Liver (tissue), 8 donors: ENCODE measurements at regions not wholly inside any gene's neighbourhood (a gene's known extent, or its start where the extent isn't known, plus 50 kb on each side); places are given as distances from the start of the nearest gene placed in this dataset.

Source experiments
- DNase-seq: peaks from one replicate; pipeline ENCODE4 v3.0.0-alpha.2; 2017; ENCODE audit warnings: low spot score
- H3K27ac ChIP-seq, 2 donors: one replicate each; pipeline ENCODE4 v1.7.0; 2013; ENCODE audit warnings: inconsistent platforms in 2 of 2, low read length in 2 of 2, control low read depth in 1 of 2, low read depth in 1 of 2, mild to moderate bottlenecking in 1 of 2
- H3K27me3 ChIP-seq, 4 donors: one replicate each; pipeline versions ENCODE4 v1.6.1 to v1.7.0; 2013; ENCODE audit warnings: low read length in 3 of 4, inconsistent platforms in 1 of 4, mild to moderate bottlenecking in 1 of 4, moderate library complexity in 1 of 4; ENCODE audit not compliant: control insufficient read depth in 4 of 4, insufficient read depth in 4 of 4
- H3K36me3 ChIP-seq, 4 donors: one replicate each; pipeline versions ENCODE4 v1.6.1 to v1.7.0; 2013; ENCODE audit warnings: low read length in 3 of 4, mild to moderate bottlenecking in 3 of 4, low read depth in 1 of 4, moderate library complexity in 1 of 4; ENCODE audit not compliant: control insufficient read depth in 4 of 4, insufficient read depth in 3 of 4
- H3K4me1 ChIP-seq, 4 donors: one replicate each; pipeline versions ENCODE4 v1.6.1 to v1.7.0; 2013; ENCODE audit warnings: low read length in 3 of 4, mild to moderate bottlenecking in 3 of 4, moderate library complexity in 1 of 4; ENCODE audit not compliant: control insufficient read depth in 4 of 4, insufficient read depth in 4 of 4
- H3K4me3 ChIP-seq, 3 donors: one replicate each; pipeline versions ENCODE4 v1.6.1 to v1.7.0; 2013; ENCODE audit warnings: low read length in 3 of 3, control low read depth in 1 of 3, low read depth in 1 of 3, mild to moderate bottlenecking in 1 of 3
- H3K9ac ChIP-seq, 2 donors: one replicate each; pipeline ENCODE4 v1.7.0; 2013; ENCODE audit warnings: low read length in 2 of 2, mild to moderate bottlenecking in 2 of 2, moderate library complexity in 2 of 2, control low read depth in 1 of 2, low read depth in 1 of 2
- H3K9me3 ChIP-seq, 4 donors: one replicate each; pipeline versions ENCODE4 v1.6.1 to v1.7.0; 2013; ENCODE audit warnings: low read length in 3 of 4; ENCODE audit not compliant: control insufficient read depth in 4 of 4
- ATF3 ChIP-seq: IDR thresholded peaks from 2 replicates; pipeline ENCODE4 v1.6.1; 2016; ENCODE audit warnings: antibody characterized with exemption
- CTCF ChIP-seq: fragments of 150-350 bp; IDR thresholded peaks from 2 replicates; pipeline ENCODE4 v1.5.1; 2017; ENCODE audit warnings: improper control_type of control experiment, low read depth, low read length; ENCODE audit not compliant: missing input control
- EGR1 ChIP-seq, 2 donors: IDR thresholded peaks; 2 replicates each; pipeline ENCODE4 v1.6.1; 2016 to 2018; ENCODE audit warnings: antibody characterized with exemption in 2 of 2, low read depth in 2 of 2
- FOXA1 ChIP-seq: IDR thresholded peaks from 2 replicates; pipeline ENCODE4 v1.6.1; 2016; ENCODE audit warnings: antibody characterized with exemption
- FOXA2 ChIP-seq: IDR thresholded peaks from 2 replicates; pipeline ENCODE4 v1.6.1; 2016; ENCODE audit warnings: antibody characterized with exemption
- GABPA ChIP-seq, 2 donors: IDR thresholded peaks in 1 of 2; conservative IDR thresholded peaks in 1 of 2; 2 replicates each; pipeline ENCODE4 v1.6.1; 2016; ENCODE audit warnings: antibody characterized with exemption in 2 of 2, mild to moderate bottlenecking in 1 of 2, moderate library complexity in 1 of 2
- HNF4G ChIP-seq: IDR thresholded peaks from 2 replicates; pipeline ENCODE4 v1.6.1; 2016; ENCODE audit warnings: antibody characterized with exemption
- JUND ChIP-seq, 2 donors: IDR thresholded peaks; 2 replicates each; pipeline ENCODE4 v1.6.1; 2016; ENCODE audit warnings: antibody characterized with exemption in 2 of 2
- MAX ChIP-seq: IDR thresholded peaks from 2 replicates; pipeline ENCODE4 v1.6.1; 2016; ENCODE audit warnings: antibody characterized with exemption
- NR2F2 ChIP-seq: IDR thresholded peaks from 2 replicates; pipeline ENCODE4 v1.6.1; 2016; ENCODE audit warnings: antibody characterized with exemption
- RAD21 ChIP-seq, 2 donors: IDR thresholded peaks; 2 replicates each; pipeline ENCODE4 v1.6.1; 2016; ENCODE audit warnings: antibody characterized with exemption in 2 of 2, mild to moderate bottlenecking in 2 of 2
- REST ChIP-seq: IDR thresholded peaks from 2 replicates; pipeline ENCODE4 v1.6.1; 2016; ENCODE audit warnings: antibody characterized with exemption, mild to moderate bottlenecking
- SP1 ChIP-seq: IDR thresholded peaks from 2 replicates; pipeline ENCODE4 v1.6.1; 2018; ENCODE audit warnings: antibody characterized with exemption, mild to moderate bottlenecking
- TAF1 ChIP-seq: conservative IDR thresholded peaks from 2 replicates; pipeline ENCODE4 v1.6.1; 2016; ENCODE audit warnings: antibody characterized with exemption, mild to moderate bottlenecking
- ZBTB33 ChIP-seq: IDR thresholded peaks from 2 replicates; pipeline ENCODE4 v1.6.1; 2016; ENCODE audit warnings: antibody characterized with exemption
- WGBS: extraction: QIAGEN DNeasy Blood & Tissue Kit; methylation state at CpG from one replicate; pipeline ENCODE4 v1.1.7; 2013; 5-methylcytosine and 5-hydroxymethylcytosine counted together
- donor health status: healthy.
- donor health status: healthy.
- donor health status: healthy.
- donor health status: healthy.
- donor health status: healthy.

GRCh38 chr5:133757396-133757945, 145.1 kb upstream of the FSTL4 start:
- no peak for DNase-seq
- no peak for TF ChIP-seq SP1
- TF ChIP-seq TAF1 = no peak
- TF ChIP-seq JUND (IDR thresholded peaks at IDR 0.05) = no peak
- TF ChIP-seq NR2F2 = no peak
- TF ChIP-seq MAX = no peak
- peaks cover 0 to 8% (median 0%) of the 10 kb centered on the region in 4 donors for H3K27me3 ChIP-seq
- 60% methylated on average over 8 of the region's 8 CpGs for WGBS
- H3K27ac ChIP-seq = no peak overlapping the region
- H3K4me3 ChIP-seq = no peak overlapping the region
- no peaks in the 10 kb centered on the region for H3K9me3 ChIP-seq
- no peak overlapping the region for H3K9ac ChIP-seq
- H3K36me3 ChIP-seq = no peaks in the 10 kb centered on the region
- no peaks in the 10 kb centered on the region for H3K4me1 ChIP-seq

GRCh38 chr5:133756756-133757155, 144.4 kb upstream of the FSTL4 start:
- DNase-seq = peak; percentile 20
- Histone ChIP-seq H3K9me3 (no peaks in the 10 kb centered on the region), H3K36me3 (no peaks in the 10 kb centered on the region), H3K4me3 (no peak overlapping the region), H3K9ac (no peak overlapping the region), H3K27me3 (peaks cover 0 to 8% (median 0%) of the 10 kb centered on the region in 4 donors), H3K4me1 (no peaks in the 10 kb centered on the region), H3K27ac (no peak overlapping the region)
- WGBS = 60% methylated on average over 3 of the region's 3 CpGs
- TF ChIP-seq HNF4G (no peak), ZBTB33 (no peak), MAX (no peak), FOXA1 (no peak), CTCF (no peak), JUND (IDR thresholded peaks at IDR 0.05) (no peak), NR2F2 (no peak), SP1 (no peak), ATF3 (no peak), EGR1 (IDR thresholded peaks at IDR 0.05; ENCODE audit: low read depth in 2 of 2) (no peak), FOXA2 (no peak), GABPA (IDR thresholded peaks at IDR 0.05 in 1 of 2, conservative IDR thresholded peaks at IDR 0.05 in 1 of 2) (no peak), RAD21 (IDR thresholded peaks at IDR 0.05) (no peak), REST (no peak), TAF1 (no peak)
